Astrocyte of the hippocampus (primary cell): ENCODE measurements at regions not wholly inside any gene's neighbourhood (a gene's known extent, or its start where the extent isn't known, plus 50 kb on each side); places are given as distances from the start of the nearest gene placed in this dataset.
A peak's percentile ranks its signal among the peaks of the same experiment; 100 is the strongest.
"Not testable (repeated sequence)": the region's sequence is repeated elsewhere in the genome, so short reads cannot be mapped to it uniquely, and the experiment has no call there.

Source experiments
- DNase-seq: peaks from one replicate; pipeline ENCODE4 v3.0.0; 2011; ENCODE audit warnings: low read depth, low spot score

GRCh38 chr1:65584399-65584798 is 163.9 kb downstream of the LEPR start:
- no peak for DNase-seq

GRCh38 chr1:65590279-65590678 is 169.8 kb downstream of the LEPR start:
- DNase-seq: no peak

- DNase-seq: no peak
These were observed 173.0 kb downstream of the LEPR start for GRCh38 chr1:65593516-65593915.

GRCh38 chr1:65595724-65596123 is 175.3 kb downstream of the LEPR start:
- DNase-seq: no peak

GRCh38 chr1:65596768-65597167 is 176.3 kb downstream of the LEPR start:
- DNase-seq: no peak

- DNase-seq: no peak
These were observed 185.2 kb downstream of the LEPR start for GRCh38 chr1:65605621-65606020.

GRCh38 chr1:65606426-65606825 is 186.0 kb downstream of the LEPR start:
- no peak for DNase-seq

GRCh38 chr1:65613884-65614283 is 178.8 kb upstream of the PDE4B start:
- DNase-seq: no peak

- no peak for DNase-seq
These were observed 176.8 kb upstream of the PDE4B start for GRCh38 chr1:65615859-65616258.

- DNase-seq: peak; percentile 27
These were observed 171.0 kb upstream of the PDE4B start for GRCh38 chr1:65621721-65622120.

GRCh38 chr1:65623895-65624294 is 168.8 kb upstream of the PDE4B start:
- DNase-seq: no peak

- no peak for DNase-seq
These were observed 167.2 kb upstream of the PDE4B start for GRCh38 chr1:65625528-65625927.

GRCh38 chr1:65626003-65626402 is 166.7 kb upstream of the PDE4B start:
- DNase-seq: no peak

- no peak for DNase-seq
These were observed 162.9 kb upstream of the PDE4B start for GRCh38 chr1:65629788-65630187.

- DNase-seq: peak; percentile 54
These were observed 161.8 kb upstream of the PDE4B start for GRCh38 chr1:65630855-65631254.

- no peak for DNase-seq
These were observed 160.5 kb upstream of the PDE4B start for GRCh38 chr1:65632235-65632634.

- no peak for DNase-seq
These were observed 152.6 kb upstream of the PDE4B start for GRCh38 chr1:65640046-65640445.

GRCh38 chr1:65649185-65649584 is 143.5 kb upstream of the PDE4B start:
- not testable (repeated sequence) for DNase-seq

- no peak for DNase-seq
These were observed 142.0 kb upstream of the PDE4B start for GRCh38 chr1:65650682-65651081.

- DNase-seq: not testable (repeated sequence)
These were observed 138.2 kb upstream of the PDE4B start for GRCh38 chr1:65654526-65654925.

- DNase-seq: not testable (repeated sequence)
These were observed 135.1 kb upstream of the PDE4B start for GRCh38 chr1:65657609-65658008.

- no peak for DNase-seq
These were observed 134.6 kb upstream of the PDE4B start for GRCh38 chr1:65658122-65658521.

- DNase-seq: peak; percentile 26
These were observed 124.3 kb upstream of the PDE4B start for GRCh38 chr1:65668368-65668767.

- no peak for DNase-seq
These were observed 122.2 kb upstream of the PDE4B start for GRCh38 chr1:65670518-65670917.

GRCh38 chr1:65674522-65674921 is 118.2 kb upstream of the PDE4B start:
- DNase-seq: no peak
